Ovary (tissue), 7 donors: ENCODE measurements at regions not wholly inside any gene's neighbourhood (a gene's known extent, or its start where the extent isn't known, plus 50 kb on each side); places are given as distances from the start of the nearest gene placed in this dataset.

ENCODE experiments used
- DNase-seq, 5 donors: peaks; one replicate each; pipeline ENCODE4 v3.0.0-alpha.2; 2019 to 2020
- H3K27ac ChIP-seq, 2 donors: fragments of 200-600 bp; one replicate each; pipeline versions ENCODE4 v1.5.1 to v1.8.0; 2019 to 2022
- H3K27me3 ChIP-seq: fragments of 200-600 bp; one replicate; pipeline ENCODE4 v1.8.0; 2022
- H3K36me3 ChIP-seq: fragments of 200-600 bp; sonication (generic); one replicate; pipeline ENCODE4 v1.5.1; 2019
- H3K4me1 ChIP-seq: one replicate; pipeline ENCODE4 v1.8.1; 2013; ENCODE audit warnings: mild to moderate bottlenecking, moderate library complexity; ENCODE audit not compliant: insufficient read depth
- H3K4me3 ChIP-seq: fragments of 200-600 bp; sonication (generic); one replicate; pipeline ENCODE4 v1.5.1; 2017
- H3K9me3 ChIP-seq, 2 donors: fragments of 200-600 bp in 1 of 2; sonication (generic) in 1 of 2; one replicate each; pipeline versions ENCODE4 v1.5.1 to v1.8.1; 2013 to 2019; ENCODE audit warnings: mild to moderate bottlenecking in 1 of 2, moderate library complexity in 1 of 2
- CTCF ChIP-seq, 3 donors: fragments of 450-650 bp in 2 of 3; fragments of 200-600 bp in 1 of 3; IDR thresholded peaks; one replicate each; pipeline versions ENCODE4 v1.5.1 to v1.8.0; 2016 to 2022; ENCODE audit warnings: antibody characterized with exemption in 3 of 3, mild to moderate bottlenecking in 1 of 3
- EP300 ChIP-seq: sonication (generic); formaldehyde crosslinking; IDR thresholded peaks from one replicate; pipeline ENCODE4 v1.6.1; 2017; ENCODE audit warnings: antibody characterized with exemption
- POLR2A ChIP-seq: fragments of 450-650 bp; IDR thresholded peaks from one replicate; pipeline ENCODE4 v1.6.1; 2017; ENCODE audit warnings: antibody characterized with exemption, mild to moderate bottlenecking, moderate library complexity
- WGBS, 3 donors: extraction: QIAGEN DNeasy Blood & Tissue Kit in 1 of 3; methylation state at CpG; one replicate each; pipeline versions ENCODE4 v1.1.5 to v1.1.7; 2013 to 2017; 5-methylcytosine and 5-hydroxymethylcytosine counted together
- intact Hi-C, 4 donors: fragments of 100-400 bp; cut with DNase I; formaldehyde crosslinking; loops; one replicate each; pipeline versions ENCODE4 v1.11.0 to v1.15.1; 2022 to 2023
- donor health status: DM: no; HTN: no; CAD: no; lungs with moderate emphysema.
- donor health status: DM: no; HTN: no; CAD: no.
- donor health status: Bipolar disorder and iron deficiency.
- donor health status: DM: no; HTN: no; CAD: no.
- donor health status: DM: yes; HTN: yes; CAD: no.

DNA sequence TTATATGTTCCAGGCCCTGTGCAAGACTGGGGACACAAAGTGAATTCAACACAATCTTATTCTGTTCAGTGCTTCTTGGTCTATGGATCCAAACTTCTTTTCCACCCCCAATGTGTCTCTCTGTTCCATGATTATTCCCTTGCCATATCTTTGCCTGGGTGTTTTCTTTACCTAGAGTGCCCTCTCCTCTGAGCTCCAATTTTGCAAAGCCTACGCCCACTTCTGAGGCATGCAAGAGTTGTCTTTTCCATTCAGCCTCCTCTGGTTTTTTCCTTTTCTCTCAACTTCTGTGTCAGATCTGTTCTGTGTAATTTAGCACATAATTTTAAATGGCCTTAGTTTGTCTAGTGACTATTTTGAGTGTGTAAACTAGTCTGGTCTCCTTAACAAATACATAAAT is 72.8 kb upstream of the PLCL2 start:
- Histone ChIP-seq H3K4me1 (no peaks in the 10 kb centered on the region), H3K36me3 (no peaks in the 10 kb centered on the region), H3K27ac (no peak overlapping the region), H3K27me3 (no peaks in the 10 kb centered on the region), H3K9me3 (no peaks in the 10 kb centered on the region), H3K4me3 (no peak overlapping the region)
- no peak for TF ChIP-seq EP300
- no peak for TF ChIP-seq CTCF (IDR thresholded peaks at IDR 0.05)
- no peak for TF ChIP-seq POLR2A
- intact Hi-C loops, result no loop called here
- 89 to 100% (median 97%) methylated on average over 1 of the region's 1 CpG for WGBS, 3 donors
- no peak for DNase-seq

DNA sequence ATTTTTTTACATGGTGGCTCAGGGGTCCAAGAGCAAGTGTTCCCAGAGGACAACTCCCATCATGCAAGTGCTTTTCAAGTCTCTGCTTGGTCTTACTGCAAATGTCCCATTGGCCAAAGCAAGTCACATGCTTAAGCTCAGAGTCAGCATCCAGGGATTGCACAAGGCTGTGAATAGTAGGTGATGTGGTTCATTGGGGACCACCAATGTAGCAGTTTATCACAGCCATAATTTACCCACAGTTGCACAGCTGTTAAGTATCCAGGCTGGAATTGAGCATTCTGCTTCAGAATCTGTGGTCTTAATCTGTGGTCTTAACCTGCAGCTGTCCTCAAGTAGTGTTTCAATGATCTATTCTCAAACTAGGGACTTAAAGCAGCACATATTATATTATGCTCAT is 71.4 kb upstream of the PLCL2 start:
- no peak for TF ChIP-seq CTCF (IDR thresholded peaks at IDR 0.05)
- TF ChIP-seq EP300, result no peak
- TF ChIP-seq POLR2A, result no peak
- DNase-seq, result no peak
- H3K4me3 ChIP-seq, result no peak overlapping the region
- H3K27ac ChIP-seq, result no peak overlapping the region
- no peaks in the 10 kb centered on the region for H3K9me3 ChIP-seq
- no peaks in the 10 kb centered on the region for H3K27me3 ChIP-seq
- no peaks in the 10 kb centered on the region for H3K4me1 ChIP-seq
- no peaks in the 10 kb centered on the region for H3K36me3 ChIP-seq
- intact Hi-C loops, result no loop called here

GRCh38 chr3:16816048-16816780 is 68.5 kb upstream of the PLCL2 start:
- H3K9me3 ChIP-seq, result no peaks in the 10 kb centered on the region
- no peak overlapping the region for H3K27ac ChIP-seq
- intact Hi-C loops, result no loop called here
- 79 to 84% (median 80%) methylated on average over 4 of the region's 4 CpGs for WGBS, 3 donors
- TF ChIP-seq POLR2A (no peak), EP300 (no peak), CTCF (IDR thresholded peaks at IDR 0.05) (no peak)
- H3K27me3 ChIP-seq, result no peaks in the 10 kb centered on the region
- H3K4me1 ChIP-seq, result no peaks in the 10 kb centered on the region
- no peak overlapping the region for H3K4me3 ChIP-seq
- no peaks in the 10 kb centered on the region for H3K36me3 ChIP-seq
- DNase-seq, result no peak

DNA sequence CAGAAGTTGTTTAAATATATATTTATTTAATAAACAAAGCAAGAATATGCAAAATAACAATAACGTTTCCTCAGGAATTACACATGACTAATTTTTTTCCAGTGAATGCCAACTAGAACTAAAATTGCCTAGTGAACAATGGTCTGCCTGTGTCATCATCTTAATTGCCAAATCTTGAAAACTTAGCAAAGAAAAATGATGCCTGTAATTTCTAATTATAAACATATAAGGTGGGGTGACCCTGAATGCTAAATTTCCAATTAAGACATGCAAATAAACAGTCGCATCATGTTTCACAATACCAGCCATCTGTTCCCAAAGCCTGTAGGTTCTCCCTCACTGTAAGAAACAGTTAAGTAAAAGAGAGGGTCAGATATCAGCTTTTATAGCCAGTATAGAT is 67.6 kb upstream of the PLCL2 start:
- intact Hi-C loops, result no loop called here
- 52 to 60% (median 54%) methylated on average over 2 of the region's 2 CpGs for WGBS, 3 donors
- Histone ChIP-seq H3K36me3 (no peaks in the 10 kb centered on the region), H3K27ac (no peak overlapping the region), H3K27me3 (no peaks in the 10 kb centered on the region), H3K9me3 (no peaks in the 10 kb centered on the region), H3K4me1 (no peaks in the 10 kb centered on the region), H3K4me3 (no peak overlapping the region)
- no peak for TF ChIP-seq CTCF (IDR thresholded peaks at IDR 0.05)
- no peak for TF ChIP-seq EP300
- no peak for TF ChIP-seq POLR2A
- no peak for DNase-seq
